ENCODE measurements at regions not wholly inside any gene's neighbourhood (a gene's known extent, or its start where the extent isn't known, plus 50 kb on each side); places are given as distances from the start of the nearest gene placed in this dataset.

DNA sequence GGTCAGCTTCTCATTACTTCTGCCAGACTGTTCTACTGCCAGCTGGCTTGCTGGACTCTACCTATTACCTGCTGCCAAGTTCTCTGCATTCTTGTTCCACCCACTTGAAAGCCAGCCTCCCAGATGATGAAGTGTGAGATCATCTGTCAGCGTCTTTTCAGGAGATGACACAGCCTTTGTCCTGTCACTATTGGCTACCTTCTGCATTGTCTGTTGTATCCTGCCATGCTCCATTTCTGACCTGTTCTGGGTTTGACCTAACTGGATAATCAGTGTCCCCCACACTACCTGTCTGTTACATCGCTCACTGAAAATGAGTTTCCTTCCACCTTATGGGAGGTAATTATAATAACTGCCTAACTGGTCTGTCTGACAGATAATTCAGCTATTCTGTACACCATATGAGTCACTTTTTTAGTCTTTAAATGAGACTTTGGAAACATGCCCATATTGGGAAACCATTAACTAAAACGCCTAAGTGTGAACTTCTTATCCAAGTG, 520.6 kb downstream of the METTL4 start:
- ChIA-PET CTCF (no interaction called here), POLR2A (no interaction called here)
- TF ChIP-seq CTBP1 (IDR thresholded peaks at IDR 0.05; ENCODE audit: borderline replicate concordance) (no peak), FOXA1 (IDR thresholded peaks at IDR 0.05) (no peak)
- no peak for DNase-seq (ENCODE audit: extremely low spot score)

DNA sequence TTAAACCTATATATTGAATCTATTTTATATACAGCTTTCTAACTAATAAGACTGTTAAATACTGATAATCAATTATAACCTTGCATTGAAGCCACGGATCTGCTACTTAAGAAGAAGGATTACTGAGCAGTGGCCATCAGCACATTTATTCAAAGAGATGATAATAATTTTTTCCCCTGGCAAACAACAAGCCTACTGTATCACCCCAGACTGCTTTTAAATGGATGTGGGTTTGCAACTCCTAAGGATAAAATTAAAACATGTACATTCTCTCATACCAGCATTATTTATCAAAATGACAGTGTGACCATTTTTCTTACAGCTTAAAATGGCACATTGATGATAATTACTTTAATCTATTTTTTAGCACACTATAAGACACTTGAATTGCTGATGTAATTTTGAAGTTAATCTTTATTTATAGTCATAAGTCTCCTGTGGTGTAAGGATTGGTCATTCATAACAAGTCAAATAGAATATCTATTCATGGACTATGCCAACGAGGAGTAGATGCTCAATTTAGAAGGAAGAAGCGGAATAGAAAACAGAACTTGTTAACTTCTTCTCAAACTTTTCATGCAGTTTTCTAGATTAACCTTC, 517.7 kb downstream of the METTL4 start:
- ChIA-PET POLR2A (no interaction called here), CTCF (no interaction called here)
- TF ChIP-seq CTBP1 (IDR thresholded peaks at IDR 0.05; ENCODE audit: borderline replicate concordance): no peak
- TF ChIP-seq BHLHE40 (IDR thresholded peaks at IDR 0.05; ENCODE audit: borderline replicate concordance): no peak
- no peak for TF ChIP-seq FOXA1 (IDR thresholded peaks at IDR 0.05)
- no peak for TF ChIP-seq ELF4 (IDR thresholded peaks at IDR 0.05)
- TF ChIP-seq HDGF (IDR thresholded peaks at IDR 0.05; ENCODE audit: borderline replicate concordance): no peak
- no peak for TF ChIP-seq LEF1 (IDR thresholded peaks at IDR 0.05; ENCODE audit: borderline replicate concordance)
- TF ChIP-seq TARDBP (IDR thresholded peaks at IDR 0.05): no peak
- TF ChIP-seq SP1 (IDR thresholded peaks at IDR 0.05): no peak
- TF ChIP-seq SUZ12 (IDR thresholded peaks at IDR 0.05): no peak
- no peak for TF ChIP-seq FOXK2 (IDR thresholded peaks at IDR 0.05)
- TF ChIP-seq, protein P1, sequence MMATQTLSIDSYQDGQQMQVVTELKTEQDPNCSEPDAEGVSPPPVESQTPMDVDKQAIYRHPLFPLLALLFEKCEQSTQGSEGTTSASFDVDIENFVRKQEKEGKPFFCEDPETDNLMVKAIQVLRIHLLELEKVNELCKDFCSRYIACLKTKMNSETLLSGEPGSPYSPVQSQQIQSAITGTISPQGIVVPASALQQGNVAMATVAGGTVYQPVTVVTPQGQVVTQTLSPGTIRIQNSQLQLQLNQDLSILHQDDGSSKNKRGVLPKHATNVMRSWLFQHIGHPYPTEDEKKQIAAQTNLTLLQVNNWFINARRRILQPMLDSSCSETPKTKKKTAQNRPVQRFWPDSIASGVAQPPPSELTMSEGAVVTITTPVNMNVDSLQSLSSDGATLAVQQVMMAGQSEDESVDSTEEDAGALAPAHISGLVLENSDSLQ (IDR thresholded peaks at IDR 0.05): no peak
- TF ChIP-seq ZNF384 (IDR thresholded peaks at IDR 0.05): no peak
- TF ChIP-seq ARNT (IDR thresholded peaks at IDR 0.05): no peak
- no peak for TF ChIP-seq L3MBTL2 (conservative IDR thresholded peaks at IDR 0.05)
- DNase-seq (ENCODE audit: extremely low spot score): no peak

DNA sequence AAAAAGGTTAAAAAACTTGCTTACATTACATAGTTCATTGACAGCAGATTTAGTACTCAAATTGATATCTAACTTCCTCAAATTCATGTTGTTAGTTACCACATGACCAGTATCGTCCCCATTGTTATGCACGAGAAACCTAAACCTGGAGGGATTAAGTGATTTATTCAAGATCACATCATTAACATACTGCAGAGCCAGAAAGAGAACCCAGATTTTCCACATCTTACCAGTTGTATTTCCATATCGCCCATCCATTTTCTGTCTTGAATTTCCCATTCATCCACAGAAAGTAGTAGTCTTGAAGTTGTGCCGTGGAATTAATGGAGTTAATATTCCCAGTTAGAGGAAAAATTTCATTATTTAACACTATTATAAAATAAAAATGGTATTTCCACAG, 512.0 kb downstream of the METTL4 start:
- no peak for TF ChIP-seq ARNT (IDR thresholded peaks at IDR 0.05)
- TF ChIP-seq BHLHE40 (IDR thresholded peaks at IDR 0.05; ENCODE audit: borderline replicate concordance): no peak
- no peak for TF ChIP-seq SP1 (IDR thresholded peaks at IDR 0.05)
- no peak for TF ChIP-seq NFRKB (IDR thresholded peaks at IDR 0.05)
- no peak for TF ChIP-seq L3MBTL2 (conservative IDR thresholded peaks at IDR 0.05)
- no peak for TF ChIP-seq ZNF384 (IDR thresholded peaks at IDR 0.05)
- TF ChIP-seq SUZ12 (IDR thresholded peaks at IDR 0.05): no peak
- TF ChIP-seq TARDBP (IDR thresholded peaks at IDR 0.05): no peak
- no peak for DNase-seq (ENCODE audit: extremely low spot score)
- ChIA-PET POLR2A (no interaction called here), CTCF (no interaction called here)

DNA sequence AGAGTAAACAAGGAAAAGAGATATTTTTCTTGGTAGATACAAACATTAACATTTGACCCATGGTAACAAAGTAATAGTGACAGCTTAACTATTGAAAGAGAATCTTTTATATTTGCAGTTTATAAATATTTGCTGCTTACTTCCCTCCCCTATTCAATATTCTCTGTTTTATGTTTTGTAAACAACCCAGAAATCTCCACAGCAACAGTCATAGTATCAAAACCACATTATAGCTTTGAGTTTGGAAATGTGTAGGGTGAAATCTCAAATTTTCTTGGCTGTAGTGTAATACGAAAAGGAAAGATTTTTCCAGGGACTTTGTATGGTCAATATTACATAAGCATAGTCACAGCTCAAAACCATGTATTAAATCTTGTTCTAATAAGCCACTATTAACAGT, 511.2 kb downstream of the METTL4 start:
- ChIA-PET POLR2A (no interaction called here), CTCF (no interaction called here)
- DNase-seq (ENCODE audit: extremely low spot score): no peak
- TF ChIP-seq CTBP1 (IDR thresholded peaks at IDR 0.05; ENCODE audit: borderline replicate concordance) (no peak), HDGF (IDR thresholded peaks at IDR 0.05; ENCODE audit: borderline replicate concordance) (no peak), ELF4 (IDR thresholded peaks at IDR 0.05) (no peak), LEF1 (IDR thresholded peaks at IDR 0.05; ENCODE audit: borderline replicate concordance) (no peak), TARDBP (IDR thresholded peaks at IDR 0.05) (no peak), NFRKB (IDR thresholded peaks at IDR 0.05) (no peak), FOXM1 (IDR thresholded peaks at IDR 0.05; ENCODE audit: borderline replicate concordance) (no peak), ARNT (IDR thresholded peaks at IDR 0.05) (no peak), FOXA1 (IDR thresholded peaks at IDR 0.05) (no peak), ZNF384 (IDR thresholded peaks at IDR 0.05) (no peak), SP1 (IDR thresholded peaks at IDR 0.05) (no peak), SUZ12 (IDR thresholded peaks at IDR 0.05) (no peak), L3MBTL2 (conservative IDR thresholded peaks at IDR 0.05) (no peak), FOXK2 (IDR thresholded peaks at IDR 0.05) (no peak), BHLHE40 (IDR thresholded peaks at IDR 0.05; ENCODE audit: borderline replicate concordance) (no peak)
- TF ChIP-seq, protein P1 (IDR thresholded peaks at IDR 0.05): no peak

DNA sequence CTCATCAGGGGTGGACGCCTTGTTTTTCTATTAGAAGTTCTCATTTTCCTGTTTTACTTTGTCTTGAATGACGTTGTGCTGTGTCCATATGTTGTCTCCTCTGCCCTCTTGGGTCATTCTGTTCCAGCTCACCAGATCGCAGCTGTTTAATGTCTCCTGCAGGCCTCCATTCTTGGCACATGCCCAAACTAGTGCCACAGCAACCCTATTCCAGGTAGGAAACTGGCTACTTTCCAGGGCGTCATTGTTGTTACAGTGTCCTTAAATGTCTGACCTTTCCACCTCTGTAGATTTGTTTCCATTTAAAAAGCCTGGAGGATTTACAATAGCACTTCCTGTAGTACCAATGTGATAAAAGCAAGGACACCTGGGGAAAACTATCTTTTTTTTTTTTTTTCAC, 500.7 kb downstream of the METTL4 start:
- DNase-seq (ENCODE audit: extremely low spot score): no peak
- TF ChIP-seq FOXK2 (IDR thresholded peaks at IDR 0.05) (no peak), FOXM1 (IDR thresholded peaks at IDR 0.05; ENCODE audit: borderline replicate concordance) (no peak), HDGF (IDR thresholded peaks at IDR 0.05; ENCODE audit: borderline replicate concordance) (no peak)
- CTCF ChIA-PET: no interaction called here
- POLR2A ChIA-PET: no interaction called here

DNA sequence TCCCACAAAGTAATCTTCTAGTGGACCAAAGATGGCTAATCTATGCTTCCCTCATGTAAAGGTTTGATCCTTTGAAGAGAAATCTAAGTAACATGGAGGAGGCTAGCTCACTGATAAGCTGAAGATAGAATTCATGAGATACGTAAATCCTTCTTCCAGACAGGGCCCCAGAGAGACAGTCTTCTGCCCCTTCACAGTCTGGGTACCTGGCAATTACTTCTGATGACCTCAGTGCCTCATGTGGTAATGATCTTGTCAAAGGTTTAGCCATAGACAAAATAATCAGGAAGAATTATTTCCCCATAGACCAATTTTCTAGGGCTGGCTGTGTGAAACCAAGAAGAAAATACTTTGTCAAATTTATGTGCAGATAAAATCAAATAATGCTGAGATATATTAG, 495.8 kb downstream of the METTL4 start:
- TF ChIP-seq SP1 (IDR thresholded peaks at IDR 0.05) (no peak), BHLHE40 (IDR thresholded peaks at IDR 0.05; ENCODE audit: borderline replicate concordance) (no peak), HDGF (IDR thresholded peaks at IDR 0.05; ENCODE audit: borderline replicate concordance) (no peak), L3MBTL2 (conservative IDR thresholded peaks at IDR 0.05) (no peak), ELF4 (IDR thresholded peaks at IDR 0.05) (no peak), ZNF384 (IDR thresholded peaks at IDR 0.05) (no peak), FOXM1 (IDR thresholded peaks at IDR 0.05; ENCODE audit: borderline replicate concordance) (no peak), FOXK2 (IDR thresholded peaks at IDR 0.05) (no peak), LEF1 (IDR thresholded peaks at IDR 0.05; ENCODE audit: borderline replicate concordance) (no peak), NFRKB (IDR thresholded peaks at IDR 0.05) (no peak), FOXA1 (IDR thresholded peaks at IDR 0.05) (no peak), ARNT (IDR thresholded peaks at IDR 0.05) (no peak), SUZ12 (IDR thresholded peaks at IDR 0.05) (no peak), TARDBP (IDR thresholded peaks at IDR 0.05) (no peak), CTBP1 (IDR thresholded peaks at IDR 0.05; ENCODE audit: borderline replicate concordance) (no peak)
- TF ChIP-seq, protein P1 (IDR thresholded peaks at IDR 0.05): no peak
- POLR2A ChIA-PET: no interaction called here
- CTCF ChIA-PET: no interaction called here
- no peak for DNase-seq (ENCODE audit: extremely low spot score)

Measured in HEK293T (cell line).